ENCODE measurements at regions not wholly inside any gene's neighbourhood (a gene's known extent, or its start where the extent isn't known, plus 50 kb on each side); places are given as distances from the start of the nearest gene placed in this dataset.
A peak's percentile ranks its signal among the peaks of the same experiment; 100 is the strongest.
"Not testable (repeated sequence)": the region's sequence is repeated elsewhere in the genome, so short reads cannot be mapped to it uniquely, and the experiment has no call there.

DNA sequence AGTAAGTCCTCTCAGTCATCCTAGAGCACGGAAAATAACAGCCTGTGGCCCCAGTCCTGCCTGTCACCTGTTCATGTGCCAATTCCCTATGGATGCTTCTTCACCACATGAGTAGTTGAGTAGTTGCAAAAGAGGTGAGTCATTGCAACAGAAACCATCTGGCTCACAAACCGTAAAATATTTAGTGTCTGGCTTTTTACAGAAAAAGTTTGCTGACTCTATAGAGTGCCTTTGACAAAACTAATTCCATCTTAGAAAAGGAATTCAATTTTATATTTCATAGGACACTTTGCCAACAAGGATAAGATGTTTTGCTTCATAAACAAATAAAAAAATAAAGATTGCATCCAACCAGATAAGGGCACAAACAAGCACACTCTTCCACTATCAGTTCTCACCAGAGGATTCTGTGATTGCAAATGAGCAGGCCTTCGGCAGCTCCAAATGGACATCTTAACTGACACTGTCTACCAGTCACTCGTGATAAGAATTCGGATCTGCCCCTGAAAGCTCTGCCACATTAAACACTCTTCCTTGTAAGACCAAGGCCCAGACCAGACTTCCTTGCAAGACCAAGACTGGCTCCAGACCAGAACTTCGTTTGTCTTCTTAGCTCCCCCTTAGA is 242.7 kb upstream of the SEMA3C start:
- TF ChIP-seq, protein P1, sequence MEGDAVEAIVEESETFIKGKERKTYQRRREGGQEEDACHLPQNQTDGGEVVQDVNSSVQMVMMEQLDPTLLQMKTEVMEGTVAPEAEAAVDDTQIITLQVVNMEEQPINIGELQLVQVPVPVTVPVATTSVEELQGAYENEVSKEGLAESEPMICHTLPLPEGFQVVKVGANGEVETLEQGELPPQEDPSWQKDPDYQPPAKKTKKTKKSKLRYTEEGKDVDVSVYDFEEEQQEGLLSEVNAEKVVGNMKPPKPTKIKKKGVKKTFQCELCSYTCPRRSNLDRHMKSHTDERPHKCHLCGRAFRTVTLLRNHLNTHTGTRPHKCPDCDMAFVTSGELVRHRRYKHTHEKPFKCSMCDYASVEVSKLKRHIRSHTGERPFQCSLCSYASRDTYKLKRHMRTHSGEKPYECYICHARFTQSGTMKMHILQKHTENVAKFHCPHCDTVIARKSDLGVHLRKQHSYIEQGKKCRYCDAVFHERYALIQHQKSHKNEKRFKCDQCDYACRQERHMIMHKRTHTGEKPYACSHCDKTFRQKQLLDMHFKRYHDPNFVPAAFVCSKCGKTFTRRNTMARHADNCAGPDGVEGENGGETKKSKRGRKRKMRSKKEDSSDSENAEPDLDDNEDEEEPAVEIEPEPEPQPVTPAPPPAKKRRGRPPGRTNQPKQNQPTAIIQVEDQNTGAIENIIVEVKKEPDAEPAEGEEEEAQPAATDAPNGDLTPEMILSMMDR (IDR thresholded peaks at IDR 0.05) = no peak
- no peak for ATAC-seq

GRCh38 chr7:81159402-81159801 is 240.6 kb upstream of the SEMA3C start:
- no peak for ATAC-seq
- Histone ChIP-seq H3K4me1 (no peaks in the 10 kb centered on the region), H3K4me3 (no peak overlapping the region), H3K9me3 (no peaks in the 10 kb centered on the region), H3K27ac (no peak overlapping the region), H3K36me3 (no peaks in the 10 kb centered on the region), H3K27me3 (no peaks in the 10 kb centered on the region)
- intact Hi-C loops (cut with DNase I) = no loop called here
- no peak for DNase-seq
- TF ChIP-seq, protein P1 (IDR thresholded peaks at IDR 0.05) = no peak

More for the DNA sequence above, 242.7 kb upstream of the SEMA3C start:
- H3K9me3 ChIP-seq = no peaks in the 10 kb centered on the region
- H3K36me3 ChIP-seq = no peaks in the 10 kb centered on the region
- intact Hi-C loops (cut with DNase I) = no loop called here
- no peaks in the 10 kb centered on the region for H3K4me1 ChIP-seq
- no peak for DNase-seq
- no peaks in the 10 kb centered on the region for H3K27me3 ChIP-seq
- H3K4me3 ChIP-seq = no peak overlapping the region
- no peak overlapping the region for H3K27ac ChIP-seq

DNA sequence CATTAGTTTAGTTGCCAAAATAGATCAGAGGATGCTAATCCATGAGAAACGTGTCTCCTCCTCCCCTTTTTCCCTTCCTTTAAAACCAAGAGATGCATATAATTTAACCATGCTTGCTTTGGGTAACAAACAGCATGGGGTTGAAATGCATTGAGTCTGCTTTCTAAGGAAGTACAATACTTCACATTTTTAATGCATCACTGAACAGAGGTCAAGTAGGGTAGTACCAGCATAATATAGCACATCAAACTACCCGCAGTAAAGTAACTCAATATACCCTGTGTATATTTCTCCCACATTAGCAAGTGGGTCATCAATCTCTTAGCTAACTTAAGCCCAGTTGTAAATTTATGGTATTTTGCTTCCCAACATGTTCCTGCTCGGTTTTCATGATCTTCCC is 239.3 kb upstream of the SEMA3C start:
- TF ChIP-seq, protein P1 (IDR thresholded peaks at IDR 0.05) = no peak
- ATAC-seq (no peak), DNase-seq (no peak)
- Histone ChIP-seq H3K4me1 (no peaks in the 10 kb centered on the region), H3K27me3 (no peaks in the 10 kb centered on the region), H3K4me3 (no peak overlapping the region), H3K36me3 (no peaks in the 10 kb centered on the region), H3K27ac (no peak overlapping the region), H3K9me3 (no peaks in the 10 kb centered on the region)
- intact Hi-C loops (cut with DNase I) = no loop called here

- Histone ChIP-seq H3K4me1 (no peaks in the 10 kb centered on the region), H3K27me3 (no peaks in the 10 kb centered on the region), H3K9me3 (no peaks in the 10 kb centered on the region), H3K27ac (no peak overlapping the region), H3K4me3 (no peak overlapping the region), H3K36me3 (no peaks in the 10 kb centered on the region)
- ATAC-seq (peak; percentile 78), DNase-seq (no peak)
- TF ChIP-seq, protein P1 (IDR thresholded peaks at IDR 0.05) = no peak
- intact Hi-C loops (cut with DNase I) = no loop called here
Measured at GRCh38 chr7:81155654-81156373, 237.0 kb upstream of the SEMA3C start.

- Histone ChIP-seq H3K27me3 (no peaks in the 10 kb centered on the region), H3K27ac (no peak overlapping the region), H3K36me3 (no peaks in the 10 kb centered on the region), H3K9me3 (no peaks in the 10 kb centered on the region), H3K4me1 (no peaks in the 10 kb centered on the region), H3K4me3 (no peak overlapping the region)
- intact Hi-C loops (cut with DNase I) = no loop called here
- DNase-seq = no peak
- no peak for ATAC-seq
- TF ChIP-seq, protein P1 (IDR thresholded peaks at IDR 0.05) = no peak
Measured at GRCh38 chr7:81154565-81154964, 235.7 kb upstream of the SEMA3C start.

DNA sequence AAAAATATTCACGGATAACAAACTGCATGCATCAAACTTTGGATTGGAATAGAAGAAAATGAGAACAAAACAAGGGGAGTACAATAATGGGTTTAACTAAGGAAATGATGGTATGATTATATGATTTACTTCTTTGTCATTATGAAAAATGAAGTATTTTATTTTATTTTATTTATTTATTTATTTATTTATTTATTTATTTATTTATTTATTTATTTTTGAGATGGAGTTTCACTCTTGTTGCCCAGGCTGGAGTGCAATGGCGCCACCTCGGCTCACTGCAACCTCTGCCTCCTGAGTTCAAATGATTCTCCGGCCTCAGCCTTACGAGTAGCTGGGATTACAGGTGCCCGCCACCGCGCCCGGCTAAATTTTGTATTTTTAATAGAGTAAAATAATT is 234.1 kb upstream of the SEMA3C start:
- H3K27me3 ChIP-seq; DNase-seq; H3K27ac ChIP-seq; H3K4me3 ChIP-seq; H3K9me3 ChIP-seq; H3K36me3 ChIP-seq; ATAC-seq; H3K4me1 ChIP-seq; intact Hi-C loops (cut with DNase I): not testable (repeated sequence)
